ENCODE measurements at regions not wholly inside any gene's neighbourhood (a gene's known extent, or its start where the extent isn't known, plus 50 kb on each side); places are given as distances from the start of the nearest gene placed in this dataset.

DNA sequence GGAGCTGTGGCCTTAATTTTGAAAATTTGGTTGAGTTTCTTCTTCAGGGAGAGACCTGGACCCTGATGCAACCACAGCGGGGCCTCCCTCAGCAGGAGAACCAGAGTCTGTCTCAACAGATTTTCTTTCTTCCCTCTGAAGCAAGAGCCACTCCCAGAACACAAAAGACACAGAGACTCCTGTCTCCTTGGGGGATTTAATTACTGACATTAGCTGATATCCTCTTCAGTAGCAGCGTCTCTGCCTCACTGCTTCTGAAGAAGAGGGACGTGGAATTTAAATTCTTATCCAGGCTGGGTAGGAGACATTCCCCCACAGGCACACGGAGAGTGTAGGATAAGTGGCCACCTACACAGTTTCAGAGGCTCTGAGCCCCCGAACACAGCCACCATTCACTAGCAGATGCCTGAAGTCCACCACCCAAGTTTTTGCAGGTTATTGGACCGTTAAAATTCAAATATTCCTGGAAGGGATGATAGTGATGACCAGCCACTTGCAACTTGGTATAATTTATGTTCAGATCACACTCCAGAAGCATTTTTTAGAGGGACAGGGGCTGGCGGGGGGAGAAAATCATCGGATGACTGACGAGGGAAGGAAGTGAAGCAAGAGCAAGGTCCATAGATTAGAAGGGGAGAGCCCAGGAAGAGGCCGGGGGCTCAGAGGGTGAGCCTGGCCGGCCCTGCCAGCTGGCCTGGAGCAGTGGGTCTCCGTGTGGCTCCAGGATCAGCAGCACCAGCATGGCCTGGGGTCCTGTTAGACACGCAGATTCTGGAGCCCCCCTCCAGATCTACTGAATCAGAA, 109.7 kb downstream of the BDH1 start:
- Histone ChIP-seq H3K79me1 (ENCODE audit: insufficient read depth, low read depth, low read length, poor library complexity, severe bottlenecking) (no peaks in the 10 kb centered on the region), H2AFZ (ENCODE audit: low read length) (no peak overlapping the region), H2BK12ac (ENCODE audit: insufficient read length, low read depth, low read length) (no peak overlapping the region), H3K4me2 (ENCODE audit: insufficient read depth, insufficient read length, low read length) (no peak overlapping the region), H2BK5ac (ENCODE audit: insufficient read length, low read length) (no peak overlapping the region), H3K23me2 (ENCODE audit: insufficient read length, low read depth, low read length, poor library complexity, severe bottlenecking) (no peaks in the 10 kb centered on the region), H3K9me3 (ENCODE audit: control insufficient read depth, low read depth, low read length) (no peaks in the 10 kb centered on the region), H4K91ac (ENCODE audit: insufficient read length, low read depth, low read length) (no peak overlapping the region), H2BK20ac (ENCODE audit: low read depth, low read length, poor library complexity, severe bottlenecking) (no peak overlapping the region), H3K27me3 (ENCODE audit: insufficient read depth, low read length) (no peaks in the 10 kb centered on the region), H4K8ac (replicated peaks; ENCODE audit: insufficient read length, low read depth, low read length) (no peak overlapping the region), H3K79me2 (ENCODE audit: insufficient read depth, low read length) (no peaks in the 10 kb centered on the region), H2BK120ac (ENCODE audit: low read depth, low read length, poor library complexity, severe bottlenecking) (no peak overlapping the region), H4K20me1 (ENCODE audit: control insufficient read depth, insufficient read depth, insufficient read length) (no peaks in the 10 kb centered on the region), H2AK5ac (ENCODE audit: insufficient read length, low read length) (no peak overlapping the region), H3K18ac (ENCODE audit: insufficient read length, low read depth, low read length) (no peak overlapping the region), H3K14ac (ENCODE audit: insufficient read depth, low read length) (no peak overlapping the region), H3K27ac (ENCODE audit: insufficient read length, low read depth, low read length) (no peak overlapping the region), H3K4ac (ENCODE audit: low read depth, low read length) (no peak overlapping the region), H3K9ac (ENCODE audit: extremely low read depth, insufficient read length, low read length) (no peak overlapping the region), H3K4me1 (ENCODE audit: insufficient read depth, low read length) (no peaks in the 10 kb centered on the region), H2BK15ac (ENCODE audit: low read depth, low read length) (no peak overlapping the region), H3K56ac (ENCODE audit: insufficient read length, low read depth, low read length) (no peak overlapping the region), H3T11ph (ENCODE audit: low read length) (no peak overlapping the region), H4K5ac (ENCODE audit: insufficient read length, low read depth, low read length) (no peak overlapping the region), H3K23ac (ENCODE audit: insufficient read length, low read depth, low read length) (no peak overlapping the region)
- Mint-ChIP-seq H3K4me1 (peaks cover 19% of the 10 kb centered on the region in 2 experiments), H3K4me3 (no peak overlapping the region), H3K27ac (no peak overlapping the region; a peak in 2 of 7 replicates), H3K9me3 (no peaks in the 10 kb centered on the region; a peak in 1 of 5 replicates), H3K27me3 (ENCODE audit: low read depth) (peaks cover 5% of the 10 kb centered on the region), H3K36me3 (ENCODE audit: insufficient read depth in 1 of 3, low read depth in 3 of 3) (no peaks in the 10 kb centered on the region)
- TF ChIP-seq, protein P1, sequence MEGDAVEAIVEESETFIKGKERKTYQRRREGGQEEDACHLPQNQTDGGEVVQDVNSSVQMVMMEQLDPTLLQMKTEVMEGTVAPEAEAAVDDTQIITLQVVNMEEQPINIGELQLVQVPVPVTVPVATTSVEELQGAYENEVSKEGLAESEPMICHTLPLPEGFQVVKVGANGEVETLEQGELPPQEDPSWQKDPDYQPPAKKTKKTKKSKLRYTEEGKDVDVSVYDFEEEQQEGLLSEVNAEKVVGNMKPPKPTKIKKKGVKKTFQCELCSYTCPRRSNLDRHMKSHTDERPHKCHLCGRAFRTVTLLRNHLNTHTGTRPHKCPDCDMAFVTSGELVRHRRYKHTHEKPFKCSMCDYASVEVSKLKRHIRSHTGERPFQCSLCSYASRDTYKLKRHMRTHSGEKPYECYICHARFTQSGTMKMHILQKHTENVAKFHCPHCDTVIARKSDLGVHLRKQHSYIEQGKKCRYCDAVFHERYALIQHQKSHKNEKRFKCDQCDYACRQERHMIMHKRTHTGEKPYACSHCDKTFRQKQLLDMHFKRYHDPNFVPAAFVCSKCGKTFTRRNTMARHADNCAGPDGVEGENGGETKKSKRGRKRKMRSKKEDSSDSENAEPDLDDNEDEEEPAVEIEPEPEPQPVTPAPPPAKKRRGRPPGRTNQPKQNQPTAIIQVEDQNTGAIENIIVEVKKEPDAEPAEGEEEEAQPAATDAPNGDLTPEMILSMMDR (conservative IDR thresholded peaks at IDR 0.05): no peak
- no CpG with 5 or more reads among the region's 13 CpGs for WGBS (ENCODE audit: extremely low coverage, insufficient read length, low lambda C conversion rate)
- DNase-seq: no peak

Measured in H9 (cell line).